PC-9 (cell line): ENCODE measurements at regions not wholly inside any gene's neighbourhood (a gene's known extent, or its start where the extent isn't known, plus 50 kb on each side); places are given as distances from the start of the nearest gene placed in this dataset.

Experiments used
- BruUV-seq: library from RNA; stranded (reverse); fragments of 400-500 nt; replicated peaks from 2 replicates; lab custom pipeline; 2021; lab: Mats Ljungman, UMichigan
- CTCF ChIA-PET: fragments of 300-600 bp; sonication (Branson Sonifier 250); formaldehyde crosslinking; loops from one replicate; lab custom pipeline; 2022; ENCODE audit warnings: antibody characterized with exemption; lab: Charles Lee
- POLR2A ChIA-PET: fragments of 300-600 bp; sonication (Branson Sonifier 250); formaldehyde crosslinking; loops from one replicate; lab custom pipeline; 2022; ENCODE audit warnings: antibody characterized with exemption; ENCODE audit not compliant: unreplicated experiment; lab: Charles Lee
- DNase-seq, 2 experiments: peaks; one replicate each; pipeline versions ENCODE4 v3.0.0 to v3.0.0-alpha.2; 2015 to 2022; ENCODE audit warnings: mixed read lengths in 1 of 2
- H2AFZ ChIP-seq: fragments of 200-600 bp; sonication (generic); 2 replicates; pipeline ENCODE4 v1.8.1; 2017; ENCODE audit warnings: antibody characterized with exemption
- H3F3A ChIP-seq: fragments of 200-600 bp; sonication (generic); 2 replicates; pipeline ENCODE4 v1.8.1; 2017; ENCODE audit warnings: antibody characterized with exemption, mild to moderate bottlenecking, low read depth; ENCODE audit not compliant: insufficient read depth
- H3K27ac ChIP-seq: fragments of 200-600 bp; sonication (generic); 2 replicates; pipeline ENCODE4 v1.6.1; 2016; ENCODE audit warnings: mixed run types
- H3K27me3 ChIP-seq: fragments of 200-600 bp; sonication (generic); 2 replicates; pipeline ENCODE4 v1.6.1; 2016; ENCODE audit warnings: low read depth, mixed run types; ENCODE audit not compliant: insufficient read depth
- H3K36me3 ChIP-seq: fragments of 200-600 bp; sonication (generic); 2 replicates; pipeline ENCODE4 v1.6.1; 2016; ENCODE audit warnings: low read depth, mixed run types
- H3K4me1 ChIP-seq: fragments of 200-600 bp; sonication (generic); replicated peaks from 2 replicates; pipeline ENCODE4 v1.6.1; 2016; ENCODE audit warnings: mixed run types; ENCODE audit not compliant: insufficient read depth
- H3K4me2 ChIP-seq: fragments of 200-600 bp; sonication (generic); 2 replicates; pipeline ENCODE4 v1.6.1; 2017; ENCODE audit warnings: mixed run types
- H3K4me3 ChIP-seq: fragments of 200-600 bp; sonication (generic); 2 replicates; pipeline ENCODE4 v1.6.1; 2016; ENCODE audit warnings: mixed run types
- H3K79me2 ChIP-seq: fragments of 200-600 bp; sonication (generic); 2 replicates; pipeline ENCODE4 v1.6.1; 2017; ENCODE audit warnings: low read depth, mixed run types
- H3K9me2 ChIP-seq: fragments of 200-600 bp; sonication (generic); 2 replicates; pipeline ENCODE4 v1.8.1; 2017; ENCODE audit warnings: mild to moderate bottlenecking; ENCODE audit not compliant: insufficient read depth
- H3K9me3 ChIP-seq: fragments of 200-600 bp; sonication (generic); 2 replicates; pipeline ENCODE4 v1.8.1; 2016; ENCODE audit warnings: low read depth; ENCODE audit not compliant: insufficient read depth
- H4K20me1 ChIP-seq: fragments of 200-600 bp; sonication (generic); 2 replicates; pipeline ENCODE4 v1.8.1; 2017; ENCODE audit not compliant: insufficient read depth
- CTCF ChIP-seq: fragments of 200-600 bp; sonication (generic); conservative IDR thresholded peaks from 2 replicates; pipeline ENCODE4 v1.6.1; 2017; ENCODE audit warnings: mixed run types, antibody characterized with exemption, mild to moderate bottlenecking, moderate library complexity
- EZH2 ChIP-seq: fragments of 200-600 bp; sonication (generic); IDR thresholded peaks from 2 replicates; pipeline ENCODE4 v1.8.0; 2017; ENCODE audit warnings: antibody characterized with exemption, low read depth
- intact Hi-C: fragments of 100-400 bp; cut with micrococcal nuclease; formaldehyde crosslinking; loops from one replicate; pipeline ENCODE4 v1.10.0; 2022; ENCODE audit not compliant: unreplicated experiment

- H4K20me1 ChIP-seq = no peaks in the 10 kb centered on the region
- no peak for TF ChIP-seq CTCF
- no peak for TF ChIP-seq EZH2
- POLR2A ChIA-PET = no interaction called here
- H3K4me3 ChIP-seq = no peak overlapping the region
- no peak for DNase-seq
- no peaks in the 10 kb centered on the region for H3K36me3 ChIP-seq
- no peak overlapping the region for H3K4me2 ChIP-seq
- intact Hi-C loops = no loop called here
- H3K27ac ChIP-seq = no peak overlapping the region
- no peaks in the 10 kb centered on the region for H3K79me2 ChIP-seq
- CTCF ChIA-PET = no interaction called here
- H2AFZ ChIP-seq = no peak overlapping the region
- BruUV-seq = no TSS peak
- no peaks in the 10 kb centered on the region for H3F3A ChIP-seq
- H3K9me2 ChIP-seq = no peaks in the 10 kb centered on the region
- no peaks in the 10 kb centered on the region for H3K9me3 ChIP-seq
- no peaks in the 10 kb centered on the region for H3K27me3 ChIP-seq
- peaks cover 8% of the 10 kb centered on the region; the same call in 1 of the 2 replicates for H3K4me1 ChIP-seq
These were observed 130.2 kb upstream of the ANKRD28 start for GRCh38 chr3:15927969-15928368.

- Histone ChIP-seq H3K36me3 (no peaks in the 10 kb centered on the region), H2AFZ (no peak overlapping the region), H3K9me3 (no peaks in the 10 kb centered on the region), H3K4me2 (no peak overlapping the region), H3K4me1 (peaks cover 2% of the 10 kb centered on the region; the same call in 1 of the 2 replicates), H3K27ac (no peak overlapping the region), H3K27me3 (no peaks in the 10 kb centered on the region), H3K4me3 (no peak overlapping the region), H3F3A (no peaks in the 10 kb centered on the region), H3K9me2 (no peaks in the 10 kb centered on the region), H4K20me1 (no peaks in the 10 kb centered on the region), H3K79me2 (no peaks in the 10 kb centered on the region)
- POLR2A ChIA-PET = no interaction called here
- TF ChIP-seq EZH2 (no peak), CTCF (no peak)
- DNase-seq = no peak
- intact Hi-C loops = no loop called here
- no TSS peak for BruUV-seq
- CTCF ChIA-PET = no interaction called here
These were observed 132.3 kb upstream of the ANKRD28 start for GRCh38 chr3:15929944-15930571.

GRCh38 chr3:15932348-15933300 is 134.8 kb upstream of the ANKRD28 start:
- TF ChIP-seq EZH2 (no peak), CTCF (no peak)
- H2AFZ ChIP-seq = no peak overlapping the region
- no peak overlapping the region for H3K27ac ChIP-seq
- CTCF ChIA-PET = no interaction called here
- no peaks in the 10 kb centered on the region for H3K79me2 ChIP-seq
- H3K9me2 ChIP-seq = no peaks in the 10 kb centered on the region
- no peaks in the 10 kb centered on the region for H3K9me3 ChIP-seq
- POLR2A ChIA-PET = no interaction called here
- DNase-seq = no peak
- no peaks in the 10 kb centered on the region for H3K36me3 ChIP-seq
- H3K4me1 ChIP-seq = no peaks in the 10 kb centered on the region
- no peak overlapping the region for H3K4me2 ChIP-seq
- no peaks in the 10 kb centered on the region for H4K20me1 ChIP-seq
- H3F3A ChIP-seq = no peaks in the 10 kb centered on the region
- intact Hi-C loops = no loop called here
- H3K4me3 ChIP-seq = no peak overlapping the region
- BruUV-seq = no TSS peak
- H3K27me3 ChIP-seq = no peaks in the 10 kb centered on the region
